ENCODE measurements at regions not wholly inside any gene's neighbourhood (a gene's known extent, or its start where the extent isn't known, plus 50 kb on each side); places are given as distances from the start of the nearest gene placed in this dataset.

GRCh38 chr2:8394131-8394530, 287.7 kb upstream of the ID2 start:
- H3K36me3 ChIP-seq (ENCODE audit: insufficient read depth, low read length), result no peaks in the 10 kb centered on the region
- no peak overlapping the region for H3K4me3 ChIP-seq (ENCODE audit: low read length)
- no peak overlapping the region for H2AFZ ChIP-seq (ENCODE audit: low read depth, low read length)
- no peaks in the 10 kb centered on the region for H3K9me3 ChIP-seq (ENCODE audit: low read length)
- H3K4me1 ChIP-seq (ENCODE audit: insufficient read depth, low read length), result no peaks in the 10 kb centered on the region
- no peaks in the 10 kb centered on the region for H3K27me3 ChIP-seq (ENCODE audit: insufficient read depth, low read length)

GRCh38 chr2:8394569-8395359, 287.1 kb upstream of the ID2 start:
- Histone ChIP-seq H3K4me1 (ENCODE audit: insufficient read depth, low read length) (no peaks in the 10 kb centered on the region), H3K36me3 (ENCODE audit: insufficient read depth, low read length) (no peaks in the 10 kb centered on the region), H3K4me3 (ENCODE audit: low read length) (no peak overlapping the region), H3K9me3 (ENCODE audit: low read length) (no peaks in the 10 kb centered on the region), H2AFZ (ENCODE audit: low read depth, low read length) (no peak overlapping the region), H3K27me3 (ENCODE audit: insufficient read depth, low read length) (no peaks in the 10 kb centered on the region)

GRCh38 chr2:8395718-8396117, 286.1 kb upstream of the ID2 start:
- no peaks in the 10 kb centered on the region for H3K4me1 ChIP-seq (ENCODE audit: insufficient read depth, low read length)
- H3K27me3 ChIP-seq (ENCODE audit: insufficient read depth, low read length), result no peaks in the 10 kb centered on the region
- H3K4me3 ChIP-seq (ENCODE audit: low read length), result no peak overlapping the region
- H3K9me3 ChIP-seq (ENCODE audit: low read length), result no peaks in the 10 kb centered on the region
- H2AFZ ChIP-seq (ENCODE audit: low read depth, low read length), result no peak overlapping the region
- no peaks in the 10 kb centered on the region for H3K36me3 ChIP-seq (ENCODE audit: insufficient read depth, low read length)

GRCh38 chr2:8398040-8398668, 283.7 kb upstream of the ID2 start:
- Histone ChIP-seq H3K36me3 (ENCODE audit: insufficient read depth, low read length) (no peaks in the 10 kb centered on the region), H3K4me3 (ENCODE audit: low read length) (no peak overlapping the region), H3K4me1 (ENCODE audit: insufficient read depth, low read length) (no peaks in the 10 kb centered on the region), H2AFZ (ENCODE audit: low read depth, low read length) (no peak overlapping the region), H3K9me3 (ENCODE audit: low read length) (no peaks in the 10 kb centered on the region), H3K27me3 (ENCODE audit: insufficient read depth, low read length) (no peaks in the 10 kb centered on the region)

GRCh38 chr2:8399731-8400130, 282.1 kb upstream of the ID2 start:
- Histone ChIP-seq H3K36me3 (ENCODE audit: insufficient read depth, low read length) (no peaks in the 10 kb centered on the region), H3K4me3 (ENCODE audit: low read length) (no peak overlapping the region), H3K9me3 (ENCODE audit: low read length) (peaks cover 2% of the 10 kb centered on the region), H3K4me1 (ENCODE audit: insufficient read depth, low read length) (no peaks in the 10 kb centered on the region), H2AFZ (ENCODE audit: low read depth, low read length) (no peak overlapping the region), H3K27me3 (ENCODE audit: insufficient read depth, low read length) (no peaks in the 10 kb centered on the region)

GRCh38 chr2:8400196-8400595, 281.7 kb upstream of the ID2 start:
- no peaks in the 10 kb centered on the region for H3K36me3 ChIP-seq (ENCODE audit: insufficient read depth, low read length)
- H3K9me3 ChIP-seq (ENCODE audit: low read length), result peaks cover 3% of the 10 kb centered on the region
- no peak overlapping the region for H3K4me3 ChIP-seq (ENCODE audit: low read length)
- no peaks in the 10 kb centered on the region for H3K4me1 ChIP-seq (ENCODE audit: insufficient read depth, low read length)
- no peaks in the 10 kb centered on the region for H3K27me3 ChIP-seq (ENCODE audit: insufficient read depth, low read length)
- H2AFZ ChIP-seq (ENCODE audit: low read depth, low read length), result no peak overlapping the region

- peaks cover 3% of the 10 kb centered on the region for H3K9me3 ChIP-seq (ENCODE audit: low read length)
- no peaks in the 10 kb centered on the region for H3K4me1 ChIP-seq (ENCODE audit: insufficient read depth, low read length)
- H3K36me3 ChIP-seq (ENCODE audit: insufficient read depth, low read length), result no peaks in the 10 kb centered on the region
- H2AFZ ChIP-seq (ENCODE audit: low read depth, low read length), result no peak overlapping the region
- H3K4me3 ChIP-seq (ENCODE audit: low read length), result no peak overlapping the region
- H3K27me3 ChIP-seq (ENCODE audit: insufficient read depth, low read length), result no peaks in the 10 kb centered on the region
Observed at GRCh38 chr2:8402222-8402621, 279.6 kb upstream of the ID2 start.

GRCh38 chr2:8403876-8404275, 278.0 kb upstream of the ID2 start:
- Histone ChIP-seq H2AFZ (ENCODE audit: low read depth, low read length) (no peak overlapping the region), H3K4me3 (ENCODE audit: low read length) (no peak overlapping the region), H3K9me3 (ENCODE audit: low read length) (peaks cover 3% of the 10 kb centered on the region), H3K36me3 (ENCODE audit: insufficient read depth, low read length) (no peaks in the 10 kb centered on the region), H3K4me1 (ENCODE audit: insufficient read depth, low read length) (no peaks in the 10 kb centered on the region), H3K27me3 (ENCODE audit: insufficient read depth, low read length) (no peaks in the 10 kb centered on the region)

- H3K36me3 ChIP-seq (ENCODE audit: insufficient read depth, low read length), result no peaks in the 10 kb centered on the region
- peaks cover 3% of the 10 kb centered on the region for H3K9me3 ChIP-seq (ENCODE audit: low read length)
Observed at GRCh38 chr2:8405334-8405733, 276.5 kb upstream of the ID2 start.

GRCh38 chr2:8406271-8406670, 275.6 kb upstream of the ID2 start:
- H3K9me3 ChIP-seq (ENCODE audit: low read length), result peaks cover 3% of the 10 kb centered on the region
- H3K36me3 ChIP-seq (ENCODE audit: insufficient read depth, low read length), result no peaks in the 10 kb centered on the region
- no peaks in the 10 kb centered on the region for H3K27me3 ChIP-seq (ENCODE audit: insufficient read depth, low read length)
- H2AFZ ChIP-seq (ENCODE audit: low read depth, low read length), result no peak overlapping the region
- peaks cover 2% of the 10 kb centered on the region for H3K4me1 ChIP-seq (ENCODE audit: insufficient read depth, low read length)
- no peak overlapping the region for H3K4me3 ChIP-seq (ENCODE audit: low read length)

More at GRCh38 chr2:8405334-8405733, 276.5 kb upstream of the ID2 start:
- Histone ChIP-seq H3K4me1 (ENCODE audit: insufficient read depth, low read length) (peaks cover 2% of the 10 kb centered on the region), H3K4me3 (ENCODE audit: low read length) (no peak overlapping the region), H2AFZ (ENCODE audit: low read depth, low read length) (no peak overlapping the region), H3K27me3 (ENCODE audit: insufficient read depth, low read length) (no peaks in the 10 kb centered on the region)

- H3K27me3 ChIP-seq (ENCODE audit: insufficient read depth, low read length), result no peaks in the 10 kb centered on the region
- no peaks in the 10 kb centered on the region for H3K36me3 ChIP-seq (ENCODE audit: insufficient read depth, low read length)
- peaks cover 3% of the 10 kb centered on the region for H3K9me3 ChIP-seq (ENCODE audit: low read length)
- H2AFZ ChIP-seq (ENCODE audit: low read depth, low read length), result no peak overlapping the region
- peaks cover 2% of the 10 kb centered on the region for H3K4me1 ChIP-seq (ENCODE audit: insufficient read depth, low read length)
- no peak overlapping the region for H3K4me3 ChIP-seq (ENCODE audit: low read length)
Observed at GRCh38 chr2:8407332-8407731, 274.5 kb upstream of the ID2 start.

- H2AFZ ChIP-seq (ENCODE audit: low read depth, low read length), result no peak overlapping the region
- H3K27me3 ChIP-seq (ENCODE audit: insufficient read depth, low read length), result no peaks in the 10 kb centered on the region
- H3K4me3 ChIP-seq (ENCODE audit: low read length), result no peak overlapping the region
- no peaks in the 10 kb centered on the region for H3K36me3 ChIP-seq (ENCODE audit: insufficient read depth, low read length)
- peaks cover 8% of the 10 kb centered on the region for H3K4me1 ChIP-seq (ENCODE audit: insufficient read depth, low read length)
- H3K9me3 ChIP-seq (ENCODE audit: low read length), result peaks cover 3% of the 10 kb centered on the region
Observed at GRCh38 chr2:8408560-8409460, 273.0 kb upstream of the ID2 start.

All from neuron (in vitro differentiated cells).